HCT116 (cell line): ENCODE measurements at regions not wholly inside any gene's neighbourhood (a gene's known extent, or its start where the extent isn't known, plus 50 kb on each side); places are given as distances from the start of the nearest gene placed in this dataset.

Source experiments
- ATAC-seq: fragments of 200-7000 bp; cut with Tn5 transposase; 2 replicates; pipeline ENCODE4 v1.9.1; 2020; ENCODE audit warnings: mild to moderate bottlenecking, moderate library complexity
- BruUV-seq: library from RNA; stranded (reverse); fragments of 400-500 nt; replicated peaks from 2 replicates; lab custom pipeline; 2021; lab: Mats Ljungman, UMichigan
- CTCF ChIA-PET: fragments of 300-600 bp; sonication (Branson Sonifier 250); formaldehyde crosslinking; loops from one replicate; lab custom pipeline; 2021; ENCODE audit warnings: antibody characterized with exemption; lab: Charles Lee
- POLR2A ChIA-PET: fragments of 300-600, 350-600 bp; sonication (Branson Sonifier 250); formaldehyde crosslinking; loops from one replicate; lab custom pipeline; 2021; ENCODE audit warnings: antibody characterized with exemption; lab: Charles Lee
- RAD21 ChIA-PET, 2 experiments: fragments of 300-600 bp; sonication (Branson Sonifier 250); formaldehyde crosslinking; loops; one replicate each; lab custom pipeline; 2023; ENCODE audit warnings: low total read pairs in 2 of 2; ENCODE audit not compliant: uncharacterized antibody in 2 of 2, unreplicated experiment in 2 of 2, low non-redundant PET in 1 of 2; lab: Charles Lee
- DNase-seq: peaks from one replicate; pipeline ENCODE4 v3.0.0-alpha.2; 2010; ENCODE audit warnings: low read depth, low spot score
- H2AFZ ChIP-seq: fragments of 200-600 bp; shearing (Covaris generic), sonication (generic); 2 replicates; pipeline ENCODE4 v1.6.1; 2017; ENCODE audit warnings: low read depth, mixed run types, mixed read lengths, antibody characterized with exemption, low read length; ENCODE audit not compliant: poor library complexity, severe bottlenecking
- H3K27ac ChIP-seq: 2 replicates; pipeline ENCODE4 v1.5.1; 2012; ENCODE audit warnings: low read depth, low read length
- H3K27me3 ChIP-seq: fragments of 200-600 bp; sonication (generic); 2 replicates; pipeline ENCODE4 v1.6.1; 2016; ENCODE audit warnings: mixed run types, low read length, mixed read lengths; ENCODE audit not compliant: insufficient read depth
- H3K36me3 ChIP-seq, 2 experiments: fragments of 200-500 bp in 1 of 2; fragments of 200-600 bp in 1 of 2; sonication (Bioruptor generic) in 1 of 2; sonication (generic) in 1 of 2; 2 replicates each; pipeline versions ENCODE4 v1.5.1 to v1.6.1; 2014 to 2016; ENCODE audit warnings: low read length in 2 of 2, inconsistent platforms in 1 of 2, mixed read lengths in 1 of 2, mixed run types in 1 of 2; ENCODE audit not compliant: insufficient read depth in 2 of 2, control insufficient read depth in 1 of 2
- H3K4me1 ChIP-seq, 2 experiments: fragments of 200-600 bp in 1 of 2; sonication (generic) in 1 of 2; 2 replicates each; pipeline versions ENCODE4 v1.5.1 to v1.6.1; 2012 to 2017; ENCODE audit warnings: low read length in 2 of 2, inconsistent platforms in 1 of 2, mild to moderate bottlenecking in 1 of 2, mixed read lengths in 1 of 2, mixed run types in 1 of 2, moderate library complexity in 1 of 2; ENCODE audit not compliant: insufficient read depth in 2 of 2, control insufficient read depth in 1 of 2
- H3K4me2 ChIP-seq: fragments of 200-600 bp; sonication (generic); 2 replicates; pipeline ENCODE4 v1.6.1; 2017; ENCODE audit warnings: mixed run types, low read length, mixed read lengths
- H3K4me3 ChIP-seq, 2 experiments: fragments of 200-600 bp in 1 of 2; sonication (generic) in 1 of 2; replicated peaks in 1 of 2; 2 replicates each; pipeline ENCODE4 v1.5.1; 2011 to 2016; ENCODE audit warnings: low read length in 2 of 2, control low read depth in 1 of 2, low read depth in 1 of 2, mild to moderate bottlenecking in 1 of 2, mixed read lengths in 1 of 2, mixed run types in 1 of 2
- H3K79me2 ChIP-seq: fragments of 200-600 bp; sonication (generic); 2 replicates; pipeline ENCODE4 v1.6.1; 2017; ENCODE audit warnings: mild to moderate bottlenecking, mixed run types, low read length, moderate library complexity, mixed read lengths; ENCODE audit not compliant: insufficient read depth
- H3K9ac ChIP-seq: fragments of 200-600 bp; sonication (generic); 2 replicates; pipeline ENCODE4 v1.6.1; 2016; ENCODE audit warnings: low read length, mixed read lengths
- H3K9me2 ChIP-seq: fragments of 200-600 bp; sonication (generic), shearing (Covaris generic); 2 replicates; pipeline ENCODE4 v1.6.1; 2017; ENCODE audit warnings: mixed run types, mild to moderate bottlenecking, moderate library complexity; ENCODE audit not compliant: insufficient read depth
- H3K9me3 ChIP-seq, 2 experiments: fragments of 200-500 bp in 1 of 2; fragments of 200-600 bp in 1 of 2; sonication (Bioruptor generic) in 1 of 2; sonication (generic) in 1 of 2; 2 replicates each; pipeline ENCODE4 v1.6.1; 2014 to 2017; ENCODE audit warnings: low read length in 2 of 2, mixed read lengths in 2 of 2, inconsistent platforms in 1 of 2, low read depth in 1 of 2, mild to moderate bottlenecking in 1 of 2, mixed run types in 1 of 2, moderate library complexity in 1 of 2; ENCODE audit not compliant: control insufficient read depth in 1 of 2, insufficient read depth in 1 of 2
- H4K20me1 ChIP-seq: fragments of 200-600 bp; sonication (generic), shearing (Covaris generic); 2 replicates; pipeline ENCODE4 v1.6.1; 2017; ENCODE audit warnings: mixed run types, mild to moderate bottlenecking, moderate library complexity; ENCODE audit not compliant: insufficient read depth
- CBX3 ChIP-seq: IDR thresholded peaks from 2 replicates; pipeline ENCODE4 v1.6.1; 2012; ENCODE audit warnings: low read depth
- CEBPB ChIP-seq: IDR thresholded peaks from 2 replicates; pipeline ENCODE4 v1.6.1; 2012; ENCODE audit warnings: low read depth
- EGR1 ChIP-seq: IDR thresholded peaks from 2 replicates; pipeline ENCODE4 v1.6.1; 2012; ENCODE audit warnings: low read depth
- ELF1 ChIP-seq: IDR thresholded peaks from 2 replicates; pipeline ENCODE4 v1.6.1; 2012; ENCODE audit warnings: low read depth, borderline replicate concordance
- EZH2 ChIP-seq: fragments of 200-600 bp; sonication (generic); IDR thresholded peaks from 2 replicates; pipeline ENCODE4 v1.6.1; 2017; ENCODE audit warnings: antibody characterized with exemption, mixed run types
- EZH2phosphoT487 ChIP-seq: fragments of 200-600 bp; IDR thresholded peaks from 2 replicates; pipeline ENCODE4 v1.6.1; 2018; ENCODE audit warnings: antibody characterized with exemption, borderline replicate concordance
- FOSL1 ChIP-seq: IDR thresholded peaks from 2 replicates; pipeline ENCODE4 v1.6.1; 2012; ENCODE audit warnings: low read depth
- JUND ChIP-seq: IDR thresholded peaks from 2 replicates; pipeline ENCODE4 v1.6.1; 2012
- POLR2A ChIP-seq: IDR thresholded peaks from 2 replicates; pipeline ENCODE4 v1.7.0; 2011; ENCODE audit warnings: borderline replicate concordance; ENCODE audit not compliant: insufficient read depth, insufficient read length; ENCODE audit errors: extremely low read depth
- POLR2AphosphoS5 ChIP-seq: IDR thresholded peaks from 2 replicates; pipeline ENCODE4 v1.6.1; 2011; ENCODE audit warnings: mild to moderate bottlenecking, low read depth, low read length, moderate library complexity
- SIN3A ChIP-seq: IDR thresholded peaks from 2 replicates; pipeline ENCODE4 v1.6.1; 2012; ENCODE audit warnings: low read depth
- SP1 ChIP-seq: IDR thresholded peaks from 2 replicates; pipeline ENCODE4 v1.6.1; 2012; ENCODE audit warnings: low read depth
- SRF ChIP-seq: IDR thresholded peaks from 2 replicates; pipeline ENCODE4 v1.6.1; 2012; ENCODE audit warnings: low read depth
- YY1 ChIP-seq: IDR thresholded peaks from 2 replicates; pipeline ENCODE4 v1.6.1; 2011; ENCODE audit warnings: low read length, low read depth, moderate library complexity, mild to moderate bottlenecking; ENCODE audit not compliant: insufficient replicate concordance; ENCODE audit errors: extremely low read depth
- ZFX ChIP-seq: fragments of 450-650 bp; IDR thresholded peaks from 2 replicates; pipeline ENCODE4 v1.6.1; 2017
- intact Hi-C: fragments of 100-400 bp; cut with micrococcal nuclease; formaldehyde crosslinking; loops from 2 replicates; pipeline ENCODE4 v1.10.0; 2022
- TF ChIP-seq, protein P1 (sequence below): IDR thresholded peaks from 2 replicates; pipeline ENCODE4 v1.6.1; 2012
- TF ChIP-seq, protein P2 (sequence below): IDR thresholded peaks from 2 replicates; pipeline ENCODE4 v1.6.1; 2012
- TF ChIP-seq, protein P3 (sequence below): IDR thresholded peaks from 2 replicates; pipeline ENCODE4 v1.6.1; 2011; ENCODE audit warnings: mild to moderate bottlenecking, low read length, moderate library complexity; ENCODE audit not compliant: insufficient replicate concordance; ENCODE audit errors: extremely low read depth
- TF ChIP-seq, protein P4 (sequence below): IDR thresholded peaks from 2 replicates; pipeline ENCODE4 v1.6.1; 2012; ENCODE audit warnings: low read depth
- TF ChIP-seq, protein P5 (sequence below), 3 experiments: fragments of 200-600 bp in 1 of 3; sonication (generic) in 1 of 3; IDR thresholded peaks in 2 of 3; conservative IDR thresholded peaks in 1 of 3; 2 replicates each; pipeline ENCODE4 v1.5.1; 2012 to 2017; ENCODE audit warnings: low read depth in 2 of 3, low read length in 2 of 3, antibody characterized with exemption in 1 of 3, borderline replicate concordance in 1 of 3, control low read depth in 1 of 3, mild to moderate bottlenecking in 1 of 3, mixed read lengths in 1 of 3, mixed run types in 1 of 3, moderate library complexity in 1 of 3; ENCODE audit not compliant: insufficient read depth in 1 of 3

DNA sequence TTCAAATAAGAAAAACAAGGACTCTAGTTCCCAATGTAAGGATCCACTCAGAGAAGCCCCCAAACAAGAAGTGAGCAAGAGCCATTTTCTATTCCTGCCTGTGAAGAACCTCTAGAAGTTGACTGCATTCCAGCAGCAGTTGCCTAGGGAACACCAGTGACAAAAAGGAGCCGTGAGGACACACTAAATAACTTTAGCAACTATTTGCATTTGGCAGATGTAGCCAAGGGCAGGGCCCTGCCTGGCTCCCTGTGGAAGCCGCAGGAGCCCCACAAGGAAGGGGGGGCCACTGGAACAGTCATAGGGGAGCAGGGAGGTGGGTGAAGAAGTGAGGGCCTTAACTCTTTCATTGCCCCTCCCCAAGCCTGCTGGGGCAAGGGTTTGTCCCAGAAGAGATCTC is 470.2 kb upstream of the PROK2 start:
- POLR2A ChIA-PET: no interaction called here
- peaks cover 7 to 15% of the 10 kb centered on the region in 2 experiments; a peak in 3 of 4 replicates for H3K4me1 ChIP-seq
- no peak overlapping the region for H3K4me2 ChIP-seq
- RAD21 ChIA-PET: no interaction called here
- CTCF ChIA-PET: no interaction called here
- no TSS peak for BruUV-seq
- no peaks in the 10 kb centered on the region for H3K79me2 ChIP-seq
- H3K36me3 ChIP-seq: no peaks in the 10 kb centered on the region
- DNase-seq (no peak), ATAC-seq (no peak)
- H3K4me3 ChIP-seq: no peak overlapping the region
- H3K27ac ChIP-seq: no peak overlapping the region
- no peaks in the 10 kb centered on the region for H4K20me1 ChIP-seq
- no peaks in the 10 kb centered on the region for H3K9me2 ChIP-seq
- TF ChIP-seq FOSL1 (no peak), SIN3A (no peak), EGR1 (no peak), JUND (no peak), SRF (no peak), POLR2AphosphoS5 (no peak), POLR2A (no peak), ELF1 (no peak), YY1 (no peak), CBX3 (no peak), SP1 (no peak), ZFX (no peak), EZH2 (no peak), EZH2phosphoT487 (no peak), CEBPB (no peak)
- TF ChIP-seq, protein P1, sequence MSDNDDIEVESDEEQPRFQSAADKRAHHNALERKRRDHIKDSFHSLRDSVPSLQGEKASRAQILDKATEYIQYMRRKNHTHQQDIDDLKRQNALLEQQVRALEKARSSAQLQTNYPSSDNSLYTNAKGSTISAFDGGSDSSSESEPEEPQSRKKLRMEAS: no peak
- TF ChIP-seq, protein P2, sequence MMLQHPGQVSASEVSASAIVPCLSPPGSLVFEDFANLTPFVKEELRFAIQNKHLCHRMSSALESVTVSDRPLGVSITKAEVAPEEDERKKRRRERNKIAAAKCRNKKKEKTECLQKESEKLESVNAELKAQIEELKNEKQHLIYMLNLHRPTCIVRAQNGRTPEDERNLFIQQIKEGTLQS: no peak
- TF ChIP-seq, protein P3, sequence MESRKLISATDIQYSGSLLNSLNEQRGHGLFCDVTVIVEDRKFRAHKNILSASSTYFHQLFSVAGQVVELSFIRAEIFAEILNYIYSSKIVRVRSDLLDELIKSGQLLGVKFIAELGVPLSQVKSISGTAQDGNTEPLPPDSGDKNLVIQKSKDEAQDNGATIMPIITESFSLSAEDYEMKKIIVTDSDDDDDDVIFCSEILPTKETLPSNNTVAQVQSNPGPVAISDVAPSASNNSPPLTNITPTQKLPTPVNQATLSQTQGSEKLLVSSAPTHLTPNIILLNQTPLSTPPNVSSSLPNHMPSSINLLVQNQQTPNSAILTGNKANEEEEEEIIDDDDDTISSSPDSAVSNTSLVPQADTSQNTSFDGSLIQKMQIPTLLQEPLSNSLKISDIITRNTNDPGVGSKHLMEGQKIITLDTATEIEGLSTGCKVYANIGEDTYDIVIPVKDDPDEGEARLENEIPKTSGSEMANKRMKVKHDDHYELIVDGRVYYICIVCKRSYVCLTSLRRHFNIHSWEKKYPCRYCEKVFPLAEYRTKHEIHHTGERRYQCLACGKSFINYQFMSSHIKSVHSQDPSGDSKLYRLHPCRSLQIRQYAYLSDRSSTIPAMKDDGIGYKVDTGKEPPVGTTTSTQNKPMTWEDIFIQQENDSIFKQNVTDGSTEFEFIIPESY: no peak
- TF ChIP-seq, protein P4, sequence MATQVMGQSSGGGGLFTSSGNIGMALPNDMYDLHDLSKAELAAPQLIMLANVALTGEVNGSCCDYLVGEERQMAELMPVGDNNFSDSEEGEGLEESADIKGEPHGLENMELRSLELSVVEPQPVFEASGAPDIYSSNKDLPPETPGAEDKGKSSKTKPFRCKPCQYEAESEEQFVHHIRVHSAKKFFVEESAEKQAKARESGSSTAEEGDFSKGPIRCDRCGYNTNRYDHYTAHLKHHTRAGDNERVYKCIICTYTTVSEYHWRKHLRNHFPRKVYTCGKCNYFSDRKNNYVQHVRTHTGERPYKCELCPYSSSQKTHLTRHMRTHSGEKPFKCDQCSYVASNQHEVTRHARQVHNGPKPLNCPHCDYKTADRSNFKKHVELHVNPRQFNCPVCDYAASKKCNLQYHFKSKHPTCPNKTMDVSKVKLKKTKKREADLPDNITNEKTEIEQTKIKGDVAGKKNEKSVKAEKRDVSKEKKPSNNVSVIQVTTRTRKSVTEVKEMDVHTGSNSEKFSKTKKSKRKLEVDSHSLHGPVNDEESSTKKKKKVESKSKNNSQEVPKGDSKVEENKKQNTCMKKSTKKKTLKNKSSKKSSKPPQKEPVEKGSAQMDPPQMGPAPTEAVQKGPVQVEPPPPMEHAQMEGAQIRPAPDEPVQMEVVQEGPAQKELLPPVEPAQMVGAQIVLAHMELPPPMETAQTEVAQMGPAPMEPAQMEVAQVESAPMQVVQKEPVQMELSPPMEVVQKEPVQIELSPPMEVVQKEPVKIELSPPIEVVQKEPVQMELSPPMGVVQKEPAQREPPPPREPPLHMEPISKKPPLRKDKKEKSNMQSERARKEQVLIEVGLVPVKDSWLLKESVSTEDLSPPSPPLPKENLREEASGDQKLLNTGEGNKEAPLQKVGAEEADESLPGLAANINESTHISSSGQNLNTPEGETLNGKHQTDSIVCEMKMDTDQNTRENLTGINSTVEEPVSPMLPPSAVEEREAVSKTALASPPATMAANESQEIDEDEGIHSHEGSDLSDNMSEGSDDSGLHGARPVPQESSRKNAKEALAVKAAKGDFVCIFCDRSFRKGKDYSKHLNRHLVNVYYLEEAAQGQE: no peak
- TF ChIP-seq, protein P5, sequence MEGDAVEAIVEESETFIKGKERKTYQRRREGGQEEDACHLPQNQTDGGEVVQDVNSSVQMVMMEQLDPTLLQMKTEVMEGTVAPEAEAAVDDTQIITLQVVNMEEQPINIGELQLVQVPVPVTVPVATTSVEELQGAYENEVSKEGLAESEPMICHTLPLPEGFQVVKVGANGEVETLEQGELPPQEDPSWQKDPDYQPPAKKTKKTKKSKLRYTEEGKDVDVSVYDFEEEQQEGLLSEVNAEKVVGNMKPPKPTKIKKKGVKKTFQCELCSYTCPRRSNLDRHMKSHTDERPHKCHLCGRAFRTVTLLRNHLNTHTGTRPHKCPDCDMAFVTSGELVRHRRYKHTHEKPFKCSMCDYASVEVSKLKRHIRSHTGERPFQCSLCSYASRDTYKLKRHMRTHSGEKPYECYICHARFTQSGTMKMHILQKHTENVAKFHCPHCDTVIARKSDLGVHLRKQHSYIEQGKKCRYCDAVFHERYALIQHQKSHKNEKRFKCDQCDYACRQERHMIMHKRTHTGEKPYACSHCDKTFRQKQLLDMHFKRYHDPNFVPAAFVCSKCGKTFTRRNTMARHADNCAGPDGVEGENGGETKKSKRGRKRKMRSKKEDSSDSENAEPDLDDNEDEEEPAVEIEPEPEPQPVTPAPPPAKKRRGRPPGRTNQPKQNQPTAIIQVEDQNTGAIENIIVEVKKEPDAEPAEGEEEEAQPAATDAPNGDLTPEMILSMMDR (IDR thresholded peaks at IDR 0.05 in 2 of 3, conservative IDR thresholded peaks at IDR 0.05 in 1 of 3; ENCODE audit: borderline replicate concordance in 1 of 3, insufficient read depth in 1 of 3, low read depth in 2 of 3, low read length in 2 of 3): no peak
- TF ChIP-seq, all 23 proteins: peak for 0
- Histone ChIP-seq H2AFZ (no peak overlapping the region), H3K9me3 (no peaks in the 10 kb centered on the region), H3K27me3 (peaks cover 33% of the 10 kb centered on the region; the same call in 1 of the 2 replicates), H3K9ac (no peak overlapping the region)
- intact Hi-C loops: no loop called here
